DMS53 treated with DMSO at 0.1 percent for 48 hours (cell line): ENCODE measurements at regions not wholly inside any gene's neighbourhood (a gene's known extent, or its start where the extent isn't known, plus 50 kb on each side); places are given as distances from the start of the nearest gene placed in this dataset.

ENCODE experiments used
- DNase-seq: peaks from one replicate; lab custom pipeline; 2025; ENCODE audit not compliant: unreplicated experiment; lab: John Stamatoyannopoulos, UW

DNA sequence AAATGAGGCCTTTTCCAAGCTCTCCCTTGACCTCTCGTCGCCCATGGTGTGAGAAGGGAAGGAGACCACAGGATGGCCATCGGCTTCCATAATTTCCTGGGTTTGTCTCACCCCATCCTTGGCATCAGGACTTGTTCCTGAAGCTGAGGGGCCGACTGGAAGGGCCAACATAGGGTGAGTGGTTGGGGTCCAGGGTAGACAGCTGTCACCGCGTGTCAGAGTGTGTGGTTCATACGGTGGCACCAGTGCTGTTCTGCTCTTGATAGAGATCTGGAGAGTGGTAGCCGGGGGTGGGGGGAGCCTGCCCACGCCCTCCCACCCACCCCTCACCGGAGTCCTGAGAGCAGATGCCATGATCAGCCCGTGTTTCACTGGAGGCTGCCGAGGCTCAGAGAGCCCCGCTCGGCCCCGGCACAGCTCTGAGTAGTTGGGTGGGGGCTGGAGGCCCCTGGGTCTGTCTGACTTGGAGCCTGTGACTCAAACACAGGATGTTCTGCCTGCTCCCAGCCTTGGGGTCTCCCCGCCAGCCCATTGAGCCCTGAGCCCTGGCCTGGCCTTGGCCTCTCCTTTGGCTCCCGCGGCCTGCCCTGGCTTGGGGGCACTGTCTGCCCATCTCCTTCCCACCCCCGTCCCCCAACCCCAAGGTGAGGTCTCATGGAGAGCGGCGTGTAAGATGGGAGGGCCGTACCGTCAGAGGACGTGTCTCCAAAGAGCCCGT lies 53.1 kb upstream of the IER5L start:
- no peak for DNase-seq

DNA sequence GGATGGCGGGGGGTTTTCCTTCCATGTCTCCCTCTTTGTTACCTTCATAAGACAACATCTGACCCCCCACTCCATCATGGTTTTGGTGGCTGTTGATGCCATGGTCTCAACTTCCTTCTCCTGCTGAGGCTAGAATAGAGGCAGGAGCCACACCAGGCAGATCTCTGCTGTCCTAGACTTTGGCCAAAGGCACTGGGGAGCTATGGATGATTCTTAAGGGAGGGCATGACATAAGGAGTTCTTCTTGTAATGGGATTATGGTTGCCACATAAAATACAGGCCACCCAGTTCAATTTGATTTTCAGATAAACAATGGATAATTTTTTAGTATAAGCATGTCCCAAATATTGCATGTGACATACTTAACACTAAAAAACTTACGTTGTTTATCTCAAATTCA lies 52.2 kb upstream of the IER5L start:
- no peak for DNase-seq
